ENCODE measurements at regions not wholly inside any gene's neighbourhood (a gene's known extent, or its start where the extent isn't known, plus 50 kb on each side); places are given as distances from the start of the nearest gene placed in this dataset.

DNA sequence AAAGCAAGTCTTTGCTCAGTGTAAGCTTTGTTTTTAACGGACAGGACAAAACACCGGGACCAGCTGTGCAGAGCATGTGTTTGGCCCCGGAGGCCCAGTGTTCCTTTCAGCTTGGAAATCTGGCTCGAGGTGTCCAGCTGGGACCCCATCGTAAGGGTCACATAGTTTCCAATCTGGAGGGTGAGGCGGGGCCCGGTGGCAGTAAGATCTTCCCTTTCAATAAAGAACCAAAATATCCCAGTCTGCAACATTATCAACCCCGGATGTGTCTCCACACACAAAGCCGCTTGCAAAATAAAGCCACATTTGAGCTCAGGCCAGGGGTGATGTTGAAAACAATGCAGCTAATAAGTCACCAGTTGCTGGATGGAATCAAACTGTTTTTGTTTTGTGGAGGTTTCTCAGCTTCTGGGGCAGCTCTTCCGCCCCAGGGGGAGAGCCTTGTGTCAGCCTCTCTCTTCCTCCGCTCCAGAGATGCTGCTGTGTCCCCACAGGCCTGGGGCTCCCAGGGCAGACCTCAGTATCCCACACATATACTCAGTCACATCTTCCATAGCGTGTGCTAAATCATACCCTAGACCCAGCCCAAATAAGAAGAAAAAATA, 138.6 kb upstream of the GLI2 start:
- no peak for DNase-seq

DNA sequence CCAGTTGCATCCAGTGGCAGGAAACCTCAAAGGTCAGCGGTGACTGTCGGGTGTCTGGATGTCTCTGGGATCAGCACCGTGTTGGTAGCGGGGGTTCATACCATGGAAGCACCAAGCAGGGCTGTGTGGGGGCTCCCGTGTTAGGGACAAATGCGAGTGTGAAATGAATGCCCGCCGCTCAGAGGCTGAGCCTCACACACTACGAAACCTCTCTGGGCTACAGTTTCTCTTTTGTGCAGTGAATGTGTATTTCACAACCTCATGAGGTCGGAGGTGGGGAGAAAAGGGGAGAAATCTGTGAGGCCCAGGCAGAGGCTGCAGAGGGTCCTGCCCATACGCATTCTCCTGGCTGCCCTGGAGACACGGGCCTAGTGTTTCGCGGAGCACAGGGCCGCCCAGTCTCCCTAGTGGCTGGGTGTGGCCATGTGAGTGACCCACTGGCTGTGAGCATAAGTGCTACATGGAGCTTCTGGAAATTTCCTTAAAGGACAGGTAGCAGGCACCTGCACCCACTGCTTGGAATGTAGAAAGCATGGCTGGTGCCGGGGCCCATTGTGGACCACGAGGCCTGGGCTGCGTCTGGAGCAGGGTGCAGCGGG, 138.0 kb upstream of the GLI2 start:
- no peak for DNase-seq

DNA sequence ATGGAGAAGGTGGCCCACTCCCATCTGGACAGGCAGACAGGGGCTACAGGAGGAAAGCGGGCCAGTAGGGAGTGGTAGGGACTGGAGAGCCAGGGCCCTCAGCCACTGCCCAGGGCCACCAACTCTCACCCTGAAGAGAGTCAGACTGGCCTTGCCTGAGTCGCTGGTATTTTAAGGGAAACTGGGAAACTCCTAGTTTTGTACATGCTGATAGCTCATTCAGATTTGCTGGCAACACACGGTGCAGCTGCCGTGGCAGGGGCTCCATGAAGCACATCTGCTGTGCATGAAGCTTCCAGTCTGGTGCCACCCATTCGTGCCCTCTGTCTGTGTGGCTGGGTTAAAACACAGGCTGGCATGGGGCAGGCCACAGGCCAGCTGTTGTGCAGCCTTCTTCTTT, 137.3 kb upstream of the GLI2 start:
- no peak for DNase-seq

DNA sequence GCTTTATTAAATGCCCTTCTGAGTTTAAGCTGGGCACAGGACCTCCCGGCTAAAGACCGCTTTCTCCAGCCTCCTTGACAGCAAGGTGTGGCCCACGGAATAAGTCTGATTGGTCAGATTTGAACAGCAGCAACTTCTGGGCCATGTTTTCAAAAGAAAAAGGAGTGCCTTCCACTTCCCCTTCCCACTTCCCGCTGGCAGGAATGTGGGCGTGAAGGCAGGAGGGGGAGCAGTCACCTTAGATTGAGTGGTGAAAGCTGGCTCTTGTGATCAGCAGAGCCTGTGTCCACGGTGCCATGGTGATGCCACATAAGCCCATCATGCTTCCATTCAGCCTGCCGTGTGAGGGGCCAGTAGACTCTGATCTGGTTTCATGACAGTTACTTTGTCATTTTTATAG, 136.6 kb upstream of the GLI2 start:
- DNase-seq, result no peak

DNA sequence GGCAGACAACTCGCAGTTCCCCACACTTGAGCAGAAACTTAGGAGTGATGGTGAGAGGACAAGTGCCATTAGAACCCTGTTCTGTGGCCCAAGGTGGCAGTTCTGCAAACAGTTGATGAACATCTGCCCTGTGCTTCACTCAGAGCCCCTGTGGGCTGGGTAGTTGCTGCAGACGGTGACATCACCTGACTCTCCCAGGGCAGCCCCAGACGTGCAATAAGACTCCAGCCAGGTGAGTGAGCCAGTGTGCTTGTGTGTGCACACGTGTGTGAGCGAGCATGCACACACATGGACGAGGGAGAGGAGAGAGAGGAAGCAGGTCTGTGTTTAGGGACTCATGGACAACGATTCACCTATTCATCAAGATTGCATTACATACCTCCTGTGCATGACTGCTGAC, 136.0 kb upstream of the GLI2 start:
- no peak for DNase-seq

DNA sequence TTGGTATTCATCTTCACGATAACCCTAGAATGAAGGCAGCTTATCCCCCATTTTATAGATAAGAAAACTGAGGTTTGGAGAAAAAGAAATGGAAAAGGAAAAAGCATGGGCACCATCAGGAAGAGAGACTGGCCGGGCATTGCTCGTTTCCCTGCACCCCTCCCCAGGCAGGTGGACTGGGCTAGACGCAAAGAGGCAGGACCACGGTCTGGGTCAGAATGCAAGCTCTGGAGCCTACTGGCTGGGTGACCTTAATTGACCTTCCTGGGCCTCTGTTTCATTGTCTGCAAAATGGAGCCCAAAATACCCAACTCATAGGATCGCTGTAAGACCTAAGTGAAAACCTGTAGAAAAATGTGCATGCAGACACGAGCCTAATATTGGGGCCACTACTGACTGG, 135.3 kb upstream of the GLI2 start:
- DNase-seq, result no peak

DNA sequence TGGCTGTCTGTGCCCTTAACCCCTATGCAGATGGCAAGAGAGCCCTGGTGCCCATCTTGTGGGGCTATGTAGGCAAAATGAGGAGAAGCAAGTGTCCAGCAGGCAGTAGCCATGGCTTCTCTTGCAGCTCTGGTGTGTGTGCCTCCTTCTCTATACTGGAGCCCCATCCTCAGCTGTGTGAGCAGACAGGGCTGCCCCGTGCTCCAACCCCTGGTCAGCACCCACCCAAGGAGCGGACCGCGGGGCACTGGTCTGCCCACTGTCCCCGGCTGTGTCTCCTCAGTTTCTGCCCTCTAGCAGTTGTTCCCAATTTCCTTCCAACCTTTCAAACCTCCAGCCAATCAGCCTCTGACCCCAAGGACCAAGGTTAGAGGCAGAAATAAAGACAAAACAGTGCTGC, 134.9 kb upstream of the GLI2 start:
- DNase-seq, result no peak

DNA sequence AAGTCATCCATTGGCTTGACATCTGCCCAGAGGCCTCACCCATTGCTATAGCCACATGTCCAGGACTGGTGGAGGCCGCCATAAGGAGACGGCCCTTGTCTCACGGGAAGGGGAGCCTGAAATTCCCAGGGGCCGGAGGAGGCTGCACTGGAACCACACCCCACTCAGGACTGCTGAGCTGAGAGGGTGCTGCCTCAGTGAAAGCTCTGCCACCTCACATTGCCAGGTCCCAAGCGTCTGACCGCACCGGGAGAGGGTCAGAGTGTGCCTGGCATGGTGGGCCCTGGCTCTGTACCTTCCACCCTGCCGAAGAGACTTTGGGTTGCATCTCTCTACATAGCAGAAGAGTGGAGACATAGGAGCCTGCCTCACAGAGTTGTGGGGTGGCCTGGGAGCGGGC, 134.1 kb upstream of the GLI2 start:
- DNase-seq, result no peak

DNA sequence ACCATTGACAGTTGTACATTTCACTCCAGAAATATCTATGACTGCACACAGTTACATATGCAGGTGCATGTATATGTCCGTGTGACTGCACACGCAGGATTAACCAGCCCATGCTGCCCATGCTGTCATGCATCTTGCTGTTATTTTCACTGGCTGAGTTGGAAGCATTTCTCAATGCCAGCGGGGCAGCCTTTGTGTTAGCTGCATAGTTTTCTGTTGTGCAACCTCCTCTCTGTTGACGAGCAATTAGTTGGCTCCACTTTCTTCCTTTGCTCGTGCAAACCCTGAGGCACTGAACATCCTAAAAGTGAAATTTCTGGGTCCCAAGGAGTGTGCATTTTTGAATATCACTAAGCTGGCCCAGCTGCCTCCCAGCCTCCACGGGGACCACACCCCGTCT, 133.4 kb upstream of the GLI2 start:
- DNase-seq, result no peak

DNA sequence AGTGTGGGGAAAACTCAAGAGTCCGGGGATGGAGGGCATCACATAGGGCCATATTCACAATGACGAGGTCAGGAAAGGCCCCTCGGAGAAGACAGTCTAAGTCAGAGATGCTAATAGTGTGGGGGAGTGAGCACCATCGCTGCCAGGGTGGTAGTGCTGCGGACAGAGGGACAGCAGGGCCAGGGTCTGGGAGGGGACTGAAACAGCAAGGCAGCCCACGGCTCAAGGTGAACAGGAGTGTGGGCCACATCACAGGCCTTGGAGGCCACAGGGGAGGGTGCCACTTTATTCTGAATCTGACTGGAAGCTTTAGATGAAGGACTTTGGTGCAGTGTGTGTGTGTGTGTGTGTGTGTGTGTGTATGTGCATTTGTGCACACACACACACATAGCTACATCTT, 130.9 kb upstream of the GLI2 start:
- DNase-seq, result no peak

DNA sequence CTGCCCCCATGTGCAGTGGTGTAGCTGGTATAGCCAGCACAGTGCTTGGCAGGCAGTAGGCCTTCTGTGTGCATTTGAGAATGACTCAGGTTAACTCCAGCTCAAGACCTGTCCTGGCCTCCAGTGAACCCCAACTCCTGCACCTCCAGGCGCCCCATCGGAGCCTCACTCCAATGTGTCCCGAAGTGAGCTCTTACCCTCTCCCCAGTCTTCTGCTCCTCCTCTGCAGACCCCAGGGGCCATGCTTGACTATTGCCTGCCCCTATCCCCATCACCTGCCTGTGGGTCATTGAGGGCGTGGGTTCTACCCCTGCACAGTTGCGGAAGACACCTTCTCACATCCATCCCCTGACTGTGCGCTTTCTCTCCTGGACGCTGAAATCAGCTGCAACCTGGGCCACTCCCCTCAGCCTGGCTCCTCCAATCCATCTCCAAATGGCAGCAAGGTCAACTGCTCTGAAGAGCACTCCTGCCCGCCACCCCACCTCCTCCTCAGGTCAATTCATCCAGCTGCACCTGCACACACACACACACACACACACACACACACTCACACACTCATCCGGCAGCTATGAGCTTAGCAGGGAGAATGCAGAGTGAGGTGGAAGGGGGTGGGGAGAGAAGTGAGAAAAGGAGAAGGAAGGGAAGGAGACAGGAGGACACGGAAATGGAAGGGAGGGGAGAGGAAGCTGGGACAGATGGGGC, 130.3 kb upstream of the GLI2 start:
- DNase-seq, result no peak

DNA sequence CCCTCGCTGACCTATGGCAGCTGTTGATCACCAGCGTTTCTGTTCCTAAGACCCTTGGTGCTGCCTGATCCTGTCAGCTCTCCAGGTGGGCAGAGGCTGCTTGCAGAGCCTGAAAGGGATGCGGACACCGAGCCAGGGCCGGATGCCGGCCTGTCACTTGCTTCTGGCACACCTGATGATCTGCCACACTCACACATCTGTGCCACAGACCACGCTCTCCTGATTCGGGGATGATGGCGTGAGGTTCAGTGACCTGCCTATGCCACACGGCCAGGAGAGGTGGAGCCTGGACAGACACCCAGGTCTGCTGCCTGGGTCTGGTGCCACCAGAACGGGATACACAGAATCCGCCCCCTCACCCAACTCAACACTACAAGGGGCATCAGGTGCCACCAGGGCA, 129.4 kb upstream of the GLI2 start:
- DNase-seq, result no peak

DNA sequence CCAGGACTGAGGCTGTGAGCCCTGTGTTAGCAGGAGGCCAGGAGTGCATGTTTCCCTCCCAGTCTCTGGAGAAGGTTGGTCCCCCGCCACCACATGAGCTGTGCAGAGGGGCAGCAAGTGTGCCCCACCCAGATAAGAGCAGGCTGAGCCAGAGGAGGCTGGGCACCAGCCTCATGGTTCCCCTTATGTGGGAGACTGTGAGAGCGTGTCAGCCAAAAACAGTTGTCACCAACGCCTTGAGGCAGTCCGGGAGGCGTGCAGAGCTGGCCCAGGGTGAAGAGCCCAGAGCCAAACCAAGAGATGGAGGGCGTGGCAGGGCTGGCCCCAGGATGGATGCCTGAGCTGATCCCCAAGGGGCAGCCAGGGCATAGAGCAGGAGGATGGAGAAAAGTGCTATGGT, 128.7 kb upstream of the GLI2 start:
- DNase-seq, result no peak

DNA sequence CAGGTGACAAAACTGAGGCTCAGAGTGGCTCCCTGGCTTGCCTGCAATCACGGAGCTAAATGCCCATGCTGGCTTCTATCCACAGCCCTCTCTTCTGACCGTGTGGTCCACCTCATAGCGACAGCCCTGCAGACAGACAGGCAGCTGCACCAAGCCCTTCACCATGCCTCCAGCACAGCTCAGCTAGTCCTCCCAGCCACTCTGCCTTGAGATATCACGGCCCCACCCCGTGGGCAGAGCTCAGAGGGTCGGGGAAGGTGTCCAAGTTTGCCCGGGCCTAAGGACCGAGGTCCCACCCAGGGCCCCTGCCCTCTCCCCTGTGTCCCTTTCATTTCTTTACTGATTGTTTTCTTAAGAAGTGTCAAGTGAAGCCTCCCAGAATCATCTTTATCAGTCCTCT, 128.2 kb upstream of the GLI2 start:
- DNase-seq, result no peak

DNA sequence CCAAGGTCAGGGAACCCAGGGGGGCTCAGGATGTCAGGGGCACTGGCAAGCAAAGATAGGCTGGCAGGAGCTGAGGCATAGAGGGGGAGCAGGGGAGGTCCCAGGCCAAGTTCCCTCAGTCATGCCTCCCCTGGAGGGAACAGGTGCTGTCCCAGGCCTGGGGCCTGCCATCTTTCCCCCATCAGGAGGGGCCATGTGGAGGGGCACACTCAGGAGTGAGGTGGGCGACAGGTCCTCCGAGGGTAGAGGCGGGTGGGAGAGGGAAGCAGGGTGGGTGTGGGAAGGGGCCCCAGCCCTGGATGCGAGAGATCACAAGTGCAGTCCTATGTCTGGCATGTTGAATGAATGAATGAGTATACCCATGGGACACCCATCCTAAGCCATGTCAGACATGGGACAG, 127.7 kb upstream of the GLI2 start:
- DNase-seq, result no peak

DNA sequence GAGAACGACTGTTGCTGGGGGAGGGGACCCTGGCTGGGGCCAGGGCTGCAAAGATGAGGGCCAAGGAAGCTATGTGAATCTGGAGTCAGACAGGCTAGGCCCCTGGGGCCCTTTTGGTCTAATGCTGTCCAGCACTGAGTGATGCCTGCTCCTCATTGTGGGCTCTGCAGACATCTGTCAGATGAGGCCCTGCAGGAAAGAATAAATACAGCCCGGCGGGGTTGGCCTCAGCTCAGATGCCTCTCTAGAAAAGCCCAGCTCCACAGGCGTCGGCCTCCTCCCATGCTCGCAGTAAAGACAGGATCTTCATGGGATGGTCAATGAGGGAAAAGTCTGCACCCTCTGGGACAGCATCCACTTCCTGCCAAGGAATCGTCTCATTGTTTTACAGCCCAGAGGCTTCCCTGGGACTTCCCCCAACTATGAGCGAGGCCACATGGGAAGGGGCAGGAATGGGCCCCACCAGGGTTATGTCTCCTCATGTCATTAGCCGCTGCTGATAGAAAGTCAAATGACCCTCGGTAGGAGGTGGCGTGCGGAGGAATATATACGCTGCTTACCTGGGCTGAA, 125.8 kb upstream of the GLI2 start:
- DNase-seq, result no peak

DNA sequence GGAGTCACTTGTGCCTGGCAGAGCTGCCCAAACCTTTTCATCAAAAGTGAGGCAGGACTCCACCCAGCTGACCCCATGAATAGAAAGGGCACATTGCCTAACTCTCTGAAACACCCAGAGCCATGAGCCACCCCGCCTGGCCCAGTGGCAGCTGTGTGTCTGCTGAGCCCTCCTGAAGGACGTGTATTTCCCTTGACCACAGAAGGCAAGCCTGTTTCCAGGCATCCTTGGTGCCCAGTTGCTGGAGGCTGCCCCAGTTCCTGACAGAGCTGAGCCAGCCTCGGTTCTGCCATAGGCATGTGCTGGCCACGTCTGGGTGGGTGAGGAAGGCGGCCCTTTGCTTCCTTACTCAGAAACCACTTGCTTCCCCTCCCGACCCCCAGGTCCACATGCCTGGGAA, 124.7 kb upstream of the GLI2 start:
- DNase-seq, result no peak

DNA sequence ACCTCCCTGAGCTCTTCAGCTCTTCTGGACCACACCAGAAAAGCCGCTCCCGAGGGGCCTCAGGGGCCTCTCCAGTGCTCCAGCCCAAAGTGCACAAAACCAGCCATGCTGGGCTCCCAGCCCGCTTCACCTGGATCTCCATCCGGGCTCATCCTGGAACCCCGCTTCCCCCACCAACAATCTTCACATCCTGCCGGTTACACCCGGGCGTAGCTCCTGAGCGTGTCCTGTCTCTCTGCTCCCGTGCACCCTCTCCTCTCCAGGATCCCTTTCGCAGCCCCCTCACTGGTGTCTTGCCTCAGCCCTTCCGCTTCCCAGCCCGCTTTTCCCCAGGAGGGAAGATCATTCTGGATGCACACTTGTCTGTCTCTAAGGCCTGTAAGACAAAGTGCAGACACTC, 123.7 kb upstream of the GLI2 start:
- no peak for DNase-seq

DNA sequence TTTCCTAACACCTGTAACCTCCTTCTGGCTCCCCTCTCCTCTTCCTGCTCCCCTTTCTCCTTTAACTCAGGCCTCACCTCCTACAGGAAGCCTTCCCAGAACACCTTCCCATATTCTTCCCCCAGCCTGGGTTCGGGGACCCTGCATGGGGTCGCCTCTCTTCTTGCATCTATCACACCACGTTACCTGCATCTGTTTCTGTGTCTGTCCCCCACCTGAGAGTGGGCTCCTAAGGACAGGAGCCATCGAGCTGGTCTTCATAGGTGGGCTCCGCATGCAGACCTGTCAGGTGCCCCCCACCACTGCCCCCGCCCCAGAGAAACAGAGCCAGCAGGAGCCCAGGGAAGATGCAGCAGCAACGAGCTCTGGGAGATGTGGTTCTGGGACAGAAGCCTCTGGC, 123.2 kb upstream of the GLI2 start:
- no peak for DNase-seq

DNA sequence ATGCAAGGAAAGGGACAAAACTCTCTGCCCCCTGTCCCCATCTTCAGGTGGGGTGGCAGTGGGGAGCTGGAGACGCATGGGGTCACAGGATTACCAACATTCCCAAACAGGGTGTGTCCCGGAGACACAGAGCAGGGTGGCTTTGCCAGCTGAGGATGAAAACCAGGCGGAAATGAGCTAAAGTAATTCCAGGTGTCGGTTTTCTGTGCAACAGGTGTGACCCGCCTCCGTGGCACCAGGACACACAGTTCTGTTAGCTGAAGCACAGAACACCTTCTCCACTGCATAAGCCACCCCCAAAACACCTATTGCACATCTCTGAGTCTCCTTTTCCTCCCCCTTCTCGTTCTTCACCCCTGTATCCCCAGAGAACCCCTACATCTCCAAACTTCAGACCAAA, 122.7 kb upstream of the GLI2 start:
- DNase-seq, result no peak

DNA sequence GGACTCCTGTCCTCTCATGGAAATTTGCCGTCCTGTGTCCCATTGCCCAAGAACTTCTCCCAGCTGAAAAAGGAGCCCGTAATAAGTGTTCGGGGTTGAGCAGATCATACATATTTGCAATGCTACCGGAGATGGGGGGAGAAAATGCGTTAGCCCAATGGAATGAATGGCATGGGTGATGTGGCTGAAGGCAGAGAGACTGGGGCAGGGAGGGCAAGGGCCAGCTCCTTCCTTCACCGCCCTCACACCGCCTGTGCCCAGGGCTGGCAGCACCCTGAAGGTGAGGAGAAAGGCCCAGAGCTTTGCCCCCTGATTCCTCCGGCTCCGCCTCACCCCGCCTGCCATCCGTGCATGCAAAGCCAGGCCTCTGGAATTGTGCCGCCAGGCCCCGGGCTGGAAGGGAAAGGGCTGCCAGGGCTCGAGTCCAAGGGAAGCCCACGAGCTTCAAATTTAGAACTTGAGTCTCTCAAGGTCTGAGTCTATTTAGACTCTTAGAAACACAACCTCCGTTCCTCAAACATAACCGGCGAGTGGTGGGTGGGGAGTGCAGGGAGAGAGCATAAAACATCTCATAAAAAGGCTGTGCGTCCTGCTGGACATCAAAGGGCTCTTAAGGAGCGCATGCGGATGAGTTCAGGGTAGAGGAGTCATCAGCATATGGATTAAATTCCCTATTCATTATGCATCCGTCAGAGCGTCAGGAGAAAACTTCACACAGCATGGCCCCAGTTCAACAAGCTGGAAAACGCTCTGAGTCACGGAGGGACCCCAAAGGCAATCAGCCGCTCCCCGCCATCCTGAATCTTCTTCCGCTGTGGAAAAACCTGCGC, 121.7 kb upstream of the GLI2 start:
- DNase-seq, result no peak

DNA sequence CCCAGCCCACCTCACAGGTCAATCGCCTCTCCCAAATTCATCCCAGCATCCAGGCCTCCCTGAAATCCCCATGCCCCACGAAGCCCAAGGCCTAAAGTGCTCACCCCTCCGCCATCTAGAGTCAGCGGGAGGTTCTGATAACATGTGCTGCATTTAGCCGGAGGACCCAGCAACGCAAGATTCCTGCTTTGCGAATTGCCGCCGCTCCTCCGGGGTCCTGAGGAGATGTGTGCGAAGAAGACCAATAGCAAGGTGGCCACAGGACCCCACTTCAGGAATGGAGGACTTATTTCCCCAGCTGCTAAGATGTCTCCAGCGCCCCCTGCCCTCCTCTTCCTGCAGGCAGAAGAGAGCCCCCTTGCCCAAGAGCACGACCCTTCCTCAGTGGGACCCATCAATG, 120.8 kb upstream of the GLI2 start:
- no peak for DNase-seq

DNA sequence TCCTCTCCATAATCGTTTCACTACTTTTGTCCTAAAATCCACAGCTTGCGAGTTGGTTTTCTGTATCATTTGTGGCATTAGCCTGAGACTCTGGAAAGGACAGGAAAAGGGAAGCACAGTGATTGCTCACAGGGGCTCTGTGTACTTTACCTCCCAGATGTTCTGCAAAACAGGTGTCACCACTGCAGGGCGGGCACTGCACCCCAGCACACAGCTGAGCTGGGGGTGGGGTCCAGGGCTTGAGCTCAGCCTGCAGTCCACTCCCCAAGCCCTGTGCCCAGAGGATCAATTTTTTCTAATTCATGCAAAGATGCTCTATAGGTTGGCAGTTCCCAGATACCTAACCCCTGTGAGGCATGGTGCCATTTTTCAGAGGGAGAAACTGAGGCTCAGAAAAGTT, 119.4 kb upstream of the GLI2 start:
- no peak for DNase-seq

DNA sequence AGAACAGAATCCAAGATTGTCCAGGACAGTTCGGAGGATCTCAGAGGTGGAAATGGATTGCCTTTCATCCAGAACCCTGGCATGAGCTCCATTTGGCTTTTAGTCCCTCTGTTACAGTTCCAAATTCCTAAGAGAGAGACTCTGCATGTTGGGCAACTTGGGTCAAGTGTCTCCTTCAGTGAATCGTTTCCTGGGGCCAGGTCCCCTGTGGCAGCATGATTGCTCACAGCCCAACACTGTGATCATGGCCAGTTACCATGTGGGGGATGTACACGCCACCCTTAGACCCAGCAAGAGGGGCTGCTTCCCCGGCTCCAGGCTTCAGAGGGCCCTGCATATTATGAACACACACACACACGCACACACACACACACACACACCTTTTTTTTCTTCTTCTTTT, 118.6 kb upstream of the GLI2 start:
- no peak for DNase-seq
